COR-L47 (cell line): ENCODE measurements at regions not wholly inside any gene's neighbourhood (a gene's known extent, or its start where the extent isn't known, plus 50 kb on each side); places are given as distances from the start of the nearest gene placed in this dataset.

Experiments used
- DNase-seq: peaks from one replicate; lab custom pipeline; 2025; lab: John Stamatoyannopoulos, UW

DNA sequence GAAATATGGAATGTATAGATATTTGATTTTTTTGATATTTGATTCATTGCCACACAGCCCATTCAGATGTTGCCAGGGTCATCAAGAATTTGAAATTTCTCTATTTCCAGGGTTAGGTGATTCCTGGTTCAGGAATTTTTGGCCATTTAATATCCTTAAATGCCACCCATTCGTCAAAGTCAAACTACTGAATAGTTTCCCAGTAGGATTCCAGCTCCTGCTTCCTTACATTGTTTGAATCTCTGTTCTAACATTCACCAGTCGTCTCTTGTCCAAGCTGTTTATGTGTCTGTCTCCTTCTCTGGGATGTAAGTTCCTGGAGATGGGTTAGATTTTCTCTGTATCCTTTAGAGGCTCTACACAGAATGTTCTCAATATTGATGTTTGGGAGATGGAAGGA, 124.9 kb upstream of the TLE3 start:
- DNase-seq, result no peak

DNA sequence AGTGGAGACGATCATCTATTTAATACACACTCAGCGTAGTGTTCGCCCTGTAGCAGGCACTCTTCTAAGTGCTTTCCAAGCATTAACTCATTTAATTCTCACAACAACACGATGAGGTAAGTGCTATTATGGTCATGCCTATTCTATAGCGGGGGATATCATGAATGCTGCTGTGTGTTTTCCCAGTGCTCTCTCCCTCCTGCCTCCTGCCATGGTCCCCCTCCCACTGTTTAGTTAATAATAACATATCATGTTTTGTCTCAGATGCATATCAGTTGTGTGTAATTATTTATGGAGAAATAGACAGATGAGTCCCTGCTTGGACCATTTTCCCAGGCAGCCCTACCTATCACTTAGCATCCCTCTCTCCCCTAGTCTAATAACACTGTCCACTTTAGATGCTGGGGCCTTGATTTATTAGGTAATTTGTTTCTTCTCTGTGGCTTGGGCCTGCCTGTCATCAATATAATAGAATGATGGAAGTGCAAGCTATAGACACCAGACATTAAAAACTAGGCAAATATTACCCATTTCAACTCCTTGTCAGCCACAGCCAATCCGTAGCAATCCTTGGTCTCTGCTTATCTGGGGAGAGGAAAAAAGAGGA, 122.9 kb upstream of the TLE3 start:
- no peak for DNase-seq

DNA sequence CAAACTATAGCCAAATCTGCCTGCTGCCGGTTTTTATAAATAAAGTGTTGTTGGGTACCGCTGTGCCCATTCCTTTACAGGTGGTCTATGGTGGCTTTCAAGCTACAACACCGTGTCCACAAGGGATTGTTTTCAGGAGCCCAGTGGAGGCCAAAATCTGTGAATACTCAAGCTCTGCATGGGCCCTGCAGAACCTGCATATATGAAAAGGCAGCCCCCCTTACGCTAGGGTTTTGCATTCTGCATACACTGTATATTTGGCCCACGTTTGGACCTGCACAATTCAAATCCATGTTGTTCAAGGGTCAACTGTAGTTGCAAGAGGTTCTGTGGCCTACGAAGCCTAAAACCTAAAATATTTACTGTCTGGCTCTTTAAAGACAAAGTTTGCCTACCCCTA, 122.2 kb upstream of the TLE3 start:
- no peak for DNase-seq

DNA sequence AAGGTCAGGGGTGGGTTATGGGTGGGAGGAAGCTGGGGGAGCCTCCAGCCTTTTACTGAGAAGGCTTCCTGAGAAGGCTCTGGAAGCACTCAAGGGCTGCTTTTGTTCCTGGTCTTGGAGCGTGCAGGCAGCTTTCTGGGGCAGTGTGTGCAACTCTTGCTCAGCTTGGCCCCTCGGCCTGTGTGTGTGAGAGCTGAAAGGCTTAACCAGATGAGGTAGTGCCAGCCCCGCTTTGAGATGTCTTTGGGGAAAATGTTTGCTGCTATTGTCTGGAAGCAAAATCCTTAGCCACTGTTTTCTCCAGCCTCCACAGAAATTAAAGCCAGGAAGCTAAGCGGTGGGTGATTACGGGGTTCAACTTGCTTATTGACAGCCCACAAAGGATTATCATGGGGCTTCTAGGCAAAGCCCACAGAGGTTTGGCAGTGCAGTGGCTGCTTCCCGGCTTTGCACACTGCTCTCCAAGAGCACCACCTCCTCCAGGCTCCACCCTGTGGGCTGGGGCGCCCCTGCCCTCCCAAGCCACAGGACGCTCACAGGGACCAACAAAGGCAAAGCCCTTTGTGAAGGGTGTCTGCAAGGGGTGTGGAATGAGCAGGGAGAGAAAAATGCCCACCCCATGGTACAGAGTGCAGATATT, 121.7 kb upstream of the TLE3 start:
- no peak for DNase-seq

GRCh38 chr15:70217226-70218160, 119.8 kb upstream of the TLE3 start:
- no peak for DNase-seq

DNA sequence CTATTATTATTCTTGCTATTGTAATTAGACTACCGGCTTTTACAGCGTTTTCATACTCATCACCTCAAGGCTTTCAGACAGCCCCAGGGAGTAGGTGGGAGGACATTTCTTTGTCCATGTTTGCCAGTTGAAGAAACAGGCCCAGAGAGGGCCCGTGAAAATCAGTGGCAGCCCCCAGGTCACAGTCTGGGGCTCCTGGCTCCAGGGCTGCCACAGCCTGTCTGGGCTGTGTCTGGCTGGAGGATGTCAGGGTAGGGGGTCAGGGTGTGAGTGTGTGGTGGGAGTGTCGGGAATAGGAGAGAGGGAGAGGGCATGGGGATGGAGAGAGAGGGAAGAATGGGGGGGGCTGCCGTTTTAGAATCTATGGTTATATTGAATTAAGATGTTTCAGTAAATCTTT, 118.2 kb upstream of the TLE3 start:
- no peak for DNase-seq

- no peak for DNase-seq
Measured at GRCh38 chr15:70214941-70215635, 117.4 kb upstream of the TLE3 start.

GRCh38 chr15:70214276-70214675, 116.6 kb upstream of the TLE3 start:
- no peak for DNase-seq

GRCh38 chr15:70213794-70214193, 116.1 kb upstream of the TLE3 start:
- no peak for DNase-seq

DNA sequence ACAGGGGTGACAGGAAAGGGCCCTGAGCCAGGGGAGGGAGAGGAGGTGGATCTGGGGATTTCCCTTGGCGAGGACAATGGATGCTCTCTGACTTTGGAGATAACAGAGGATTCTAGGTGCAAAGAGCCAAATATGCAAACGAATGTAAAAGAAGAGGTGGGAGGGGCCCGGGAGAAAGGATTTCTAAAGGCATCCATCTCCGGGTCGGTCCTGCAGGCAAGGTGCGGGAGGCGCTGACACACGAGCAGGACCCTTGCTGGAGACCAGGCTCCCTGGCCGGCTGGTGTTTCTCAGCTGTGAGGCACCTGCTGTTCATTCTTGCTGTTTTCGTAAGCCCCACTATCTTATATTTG, 115.2 kb upstream of the TLE3 start:
- no peak for DNase-seq

DNA sequence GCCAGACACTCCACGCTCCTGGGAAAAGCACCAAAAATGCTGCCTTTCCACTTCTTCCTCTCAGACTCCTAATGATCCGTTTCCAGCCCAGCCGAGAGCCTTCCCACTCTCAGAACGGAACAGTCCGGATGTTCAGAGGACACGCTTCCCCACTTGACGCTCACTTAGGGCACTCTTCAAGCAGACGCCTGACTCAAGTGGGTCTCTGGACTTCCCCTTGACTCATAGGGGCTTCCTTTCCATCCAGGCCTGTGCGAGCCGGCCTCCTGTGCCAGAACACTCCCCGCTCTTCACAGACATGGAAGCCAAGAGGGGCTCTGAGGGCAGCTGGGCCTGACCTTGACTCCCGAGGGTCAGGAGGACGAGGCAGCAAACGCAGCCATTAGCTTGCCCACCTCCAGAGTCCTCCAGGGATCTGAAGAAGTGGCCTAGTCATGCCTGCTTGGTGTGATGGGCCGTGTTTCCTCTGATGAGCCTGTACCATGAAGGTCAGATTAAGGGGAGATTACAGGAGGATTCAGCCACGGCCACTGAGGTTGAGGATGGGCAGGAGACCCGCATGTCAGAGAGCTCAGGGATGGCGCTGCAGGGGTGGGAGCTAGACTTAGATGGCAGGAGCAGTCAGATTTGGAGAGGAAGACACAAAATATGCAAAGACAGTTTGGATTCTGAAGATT, 114.7 kb upstream of the TLE3 start:
- no peak for DNase-seq

- no peak for DNase-seq
Measured at GRCh38 chr15:70210528-70210927, 112.8 kb upstream of the TLE3 start.

GRCh38 chr15:70210076-70210475, 112.4 kb upstream of the TLE3 start:
- no peak for DNase-seq

DNA sequence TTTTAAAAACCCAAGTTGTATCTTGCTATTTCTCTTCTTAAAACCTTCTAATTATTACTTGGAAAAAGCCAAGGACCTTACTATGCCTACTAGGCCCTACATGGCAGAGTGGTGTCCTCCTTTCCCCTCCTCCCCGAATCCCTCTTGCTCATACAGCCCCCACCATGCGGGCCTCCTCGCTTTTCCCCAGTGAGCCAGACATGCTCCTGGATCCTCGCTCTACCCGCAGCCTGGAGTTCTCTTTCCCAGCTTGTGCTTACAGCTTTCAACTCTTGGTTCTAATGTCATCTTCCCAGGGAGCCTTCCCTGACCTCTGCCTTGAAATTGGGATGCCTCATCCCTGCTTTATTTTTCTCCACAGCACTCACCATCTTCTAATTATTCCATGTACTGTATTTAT, 111.8 kb upstream of the TLE3 start:
- no peak for DNase-seq

GRCh38 chr15:70208332-70208731, 110.6 kb upstream of the TLE3 start:
- DNase-seq, result no peak

- no peak for DNase-seq
Measured at GRCh38 chr15:70206668-70207067, 109.0 kb upstream of the TLE3 start.

GRCh38 chr15:70204652-70205051, 106.9 kb upstream of the TLE3 start:
- no peak for DNase-seq

- no peak for DNase-seq
Measured at GRCh38 chr15:70203981-70204560, 106.4 kb upstream of the TLE3 start.

- DNase-seq, result no peak
Measured at GRCh38 chr15:70202756-70203155, 105.0 kb upstream of the TLE3 start.

DNA sequence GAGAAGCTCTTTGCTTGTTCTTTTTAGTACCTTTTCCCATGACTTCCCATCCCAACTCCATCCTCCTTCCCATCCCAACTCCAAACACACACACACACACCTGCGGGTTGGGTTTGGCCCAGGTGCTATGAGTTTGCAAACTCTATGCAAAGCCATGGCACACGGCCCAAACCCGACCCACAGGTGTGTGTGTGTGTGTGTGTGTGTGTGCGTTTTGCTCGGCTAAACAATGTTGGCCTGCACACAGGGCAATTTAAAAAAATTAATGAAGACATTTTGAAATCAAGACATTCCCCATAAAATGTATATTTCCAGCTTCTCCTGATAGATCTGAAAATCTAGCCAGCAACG, 103.7 kb upstream of the TLE3 start:
- DNase-seq, result peak; percentile 44

DNA sequence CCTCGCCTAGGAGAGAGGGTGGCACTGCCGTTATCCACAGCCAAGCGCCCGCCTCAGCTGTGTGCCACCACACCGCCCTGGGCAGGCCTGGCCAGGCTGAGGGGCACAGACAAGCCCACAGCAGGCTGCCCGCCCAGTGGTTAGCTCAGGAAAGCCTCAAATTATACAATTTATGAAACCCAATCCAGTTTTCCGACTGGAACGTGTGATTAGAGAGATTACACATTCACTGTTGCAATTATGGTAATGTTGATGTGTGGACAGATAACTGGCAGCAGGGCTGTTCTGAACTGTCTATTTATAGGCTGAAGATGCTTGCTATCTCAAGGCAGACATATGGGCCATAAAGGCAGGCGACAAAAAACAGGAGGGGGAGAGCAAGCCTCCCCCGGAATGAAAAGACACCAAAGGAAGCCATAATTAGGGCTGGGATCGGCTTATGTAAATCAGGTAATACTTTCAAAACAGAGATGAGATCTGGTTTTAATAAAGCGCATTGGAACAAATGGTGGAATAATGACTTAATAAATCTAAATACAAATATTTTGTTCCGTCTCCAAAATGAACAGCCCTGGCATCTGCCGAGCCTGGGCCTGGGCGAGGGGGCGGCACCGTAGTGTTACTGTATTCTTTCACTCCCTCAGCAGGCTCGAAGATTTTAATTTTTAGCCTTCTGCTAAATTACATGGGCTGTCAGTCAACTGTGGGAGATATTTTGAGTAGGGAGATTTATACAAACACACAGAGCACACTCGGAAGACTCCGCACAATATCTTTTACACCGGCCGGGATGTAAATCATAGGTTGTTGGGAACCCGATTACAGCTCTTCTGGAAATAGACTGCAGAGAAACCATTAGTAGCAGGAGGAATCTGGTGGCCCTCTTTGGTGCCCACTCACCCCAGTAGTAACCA, 103.1 kb upstream of the TLE3 start:
- DNase-seq, result peak; percentile 92
